ENCODE measurements at regions not wholly inside any gene's neighbourhood (a gene's known extent, or its start where the extent isn't known, plus 50 kb on each side); places are given as distances from the start of the nearest gene placed in this dataset.
"Not testable (repeated sequence)": the region's sequence is repeated elsewhere in the genome, so short reads cannot be mapped to it uniquely, and the experiment has no call there.

DNA sequence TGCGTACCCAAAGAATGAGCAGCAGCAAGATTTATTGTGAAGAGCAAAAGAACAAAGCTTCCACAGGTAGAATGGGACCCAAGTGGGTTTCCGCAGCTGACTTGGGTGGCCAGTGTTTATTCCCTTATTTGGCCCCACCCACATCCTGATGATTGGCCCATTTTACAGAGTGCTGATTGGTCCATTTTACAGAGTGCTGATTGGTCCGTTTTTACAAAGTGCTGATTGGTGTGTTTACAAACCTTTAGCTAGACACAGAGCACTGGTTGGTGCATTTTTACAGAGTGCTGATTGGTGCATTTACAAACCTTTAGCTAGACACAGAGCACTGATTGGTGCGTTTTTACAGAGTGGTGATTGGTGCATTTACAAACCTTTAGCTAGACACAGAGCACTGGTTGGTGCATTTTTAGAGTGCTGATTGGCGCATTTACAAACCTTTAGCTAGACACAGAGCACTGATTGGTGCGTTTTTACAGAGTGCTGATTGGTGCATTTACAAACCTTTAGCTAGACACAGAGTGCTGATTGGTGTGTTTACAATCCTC lies 94.8 kb downstream of the SAMD9 start:
- TF ChIP-seq, protein P1, sequence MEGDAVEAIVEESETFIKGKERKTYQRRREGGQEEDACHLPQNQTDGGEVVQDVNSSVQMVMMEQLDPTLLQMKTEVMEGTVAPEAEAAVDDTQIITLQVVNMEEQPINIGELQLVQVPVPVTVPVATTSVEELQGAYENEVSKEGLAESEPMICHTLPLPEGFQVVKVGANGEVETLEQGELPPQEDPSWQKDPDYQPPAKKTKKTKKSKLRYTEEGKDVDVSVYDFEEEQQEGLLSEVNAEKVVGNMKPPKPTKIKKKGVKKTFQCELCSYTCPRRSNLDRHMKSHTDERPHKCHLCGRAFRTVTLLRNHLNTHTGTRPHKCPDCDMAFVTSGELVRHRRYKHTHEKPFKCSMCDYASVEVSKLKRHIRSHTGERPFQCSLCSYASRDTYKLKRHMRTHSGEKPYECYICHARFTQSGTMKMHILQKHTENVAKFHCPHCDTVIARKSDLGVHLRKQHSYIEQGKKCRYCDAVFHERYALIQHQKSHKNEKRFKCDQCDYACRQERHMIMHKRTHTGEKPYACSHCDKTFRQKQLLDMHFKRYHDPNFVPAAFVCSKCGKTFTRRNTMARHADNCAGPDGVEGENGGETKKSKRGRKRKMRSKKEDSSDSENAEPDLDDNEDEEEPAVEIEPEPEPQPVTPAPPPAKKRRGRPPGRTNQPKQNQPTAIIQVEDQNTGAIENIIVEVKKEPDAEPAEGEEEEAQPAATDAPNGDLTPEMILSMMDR (IDR thresholded peaks at IDR 0.05): not testable (repeated sequence)
- not testable (repeated sequence) for TF ChIP-seq POLR2A, POLR2AphosphoS5, EP300 (IDR thresholded peaks at IDR 0.05)

Measured in sigmoid colon (tissue), 4 donors.